ENCODE measurements at regions not wholly inside any gene's neighbourhood (a gene's known extent, or its start where the extent isn't known, plus 50 kb on each side); places are given as distances from the start of the nearest gene placed in this dataset.

DNA sequence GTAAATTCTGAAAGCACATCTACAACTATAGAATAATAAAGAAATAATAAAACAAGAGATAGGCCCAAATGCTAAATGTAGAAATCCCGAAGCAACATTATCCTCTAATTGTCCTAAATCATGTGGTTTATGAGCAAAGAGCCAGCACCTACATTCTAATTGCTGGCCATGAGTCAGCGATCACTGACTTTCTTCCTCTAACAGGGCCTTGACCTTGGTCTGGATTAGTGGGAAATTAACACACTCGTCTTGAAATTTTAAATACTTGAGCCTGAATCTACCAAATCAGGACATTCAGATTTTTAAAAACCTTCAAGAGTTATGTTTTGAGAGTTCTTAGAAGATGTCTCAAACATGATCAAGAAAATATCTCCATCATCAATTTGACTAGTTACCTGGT lies 727.6 kb downstream of the METTL15 start:
- intact Hi-C loops (cut with DNase I; ENCODE audit: low total_unique reads): no loop called here
- Histone ChIP-seq H3K4me1 (no peaks in the 10 kb centered on the region), H3K27me3 (no peaks in the 10 kb centered on the region), H3K36me3 (no peaks in the 10 kb centered on the region), H3K27ac (no peak overlapping the region), H3K4me3 (no peak overlapping the region), H3K9me3 (no peaks in the 10 kb centered on the region)
- TF ChIP-seq POLR2AphosphoS5 (IDR thresholded peaks at IDR 0.05): no peak
- TF ChIP-seq CTCF (IDR thresholded peaks at IDR 0.05): no peak
- no peak for TF ChIP-seq POLR2A (IDR thresholded peaks at IDR 0.05)
- DNase-seq (ENCODE audit: low spot score in 2 of 2): no peak

GRCh38 chr11:28835317-28835716 lies 727.1 kb downstream of the METTL15 start:
- intact Hi-C loops (cut with DNase I; ENCODE audit: low total_unique reads): no loop called here
- no peaks in the 10 kb centered on the region for H3K4me1 ChIP-seq
- no peaks in the 10 kb centered on the region for H3K27me3 ChIP-seq
- TF ChIP-seq CTCF (IDR thresholded peaks at IDR 0.05): no peak
- TF ChIP-seq POLR2A (IDR thresholded peaks at IDR 0.05): no peak
- TF ChIP-seq POLR2AphosphoS5 (IDR thresholded peaks at IDR 0.05): no peak
- H3K27ac ChIP-seq: no peak overlapping the region
- H3K36me3 ChIP-seq: no peaks in the 10 kb centered on the region
- H3K4me3 ChIP-seq: no peak overlapping the region
- H3K9me3 ChIP-seq: no peaks in the 10 kb centered on the region
- no peak for DNase-seq (ENCODE audit: low spot score in 2 of 2)

GRCh38 chr11:28834877-28835276 lies 726.7 kb downstream of the METTL15 start:
- Histone ChIP-seq H3K9me3 (no peaks in the 10 kb centered on the region), H3K4me3 (no peak overlapping the region), H3K36me3 (no peaks in the 10 kb centered on the region), H3K27ac (no peak overlapping the region), H3K4me1 (no peaks in the 10 kb centered on the region), H3K27me3 (no peaks in the 10 kb centered on the region)
- intact Hi-C loops (cut with DNase I; ENCODE audit: low total_unique reads): no loop called here
- DNase-seq (ENCODE audit: low spot score in 2 of 2): no peak
- TF ChIP-seq POLR2AphosphoS5 (IDR thresholded peaks at IDR 0.05): no peak
- TF ChIP-seq CTCF (IDR thresholded peaks at IDR 0.05): no peak
- no peak for TF ChIP-seq POLR2A (IDR thresholded peaks at IDR 0.05)

- no peak overlapping the region for H3K27ac ChIP-seq
- H3K9me3 ChIP-seq: no peaks in the 10 kb centered on the region
- H3K27me3 ChIP-seq: no peaks in the 10 kb centered on the region
- intact Hi-C loops (cut with DNase I; ENCODE audit: low total_unique reads): no loop called here
- H3K4me3 ChIP-seq: no peak overlapping the region
- H3K4me1 ChIP-seq: no peaks in the 10 kb centered on the region
- TF ChIP-seq POLR2A (IDR thresholded peaks at IDR 0.05): no peak
- TF ChIP-seq POLR2AphosphoS5 (IDR thresholded peaks at IDR 0.05): no peak
- H3K36me3 ChIP-seq: no peaks in the 10 kb centered on the region
- no peak for DNase-seq (ENCODE audit: low spot score in 2 of 2)
These were observed 725.5 kb downstream of the METTL15 start for GRCh38 chr11:28833670-28834069.

DNA sequence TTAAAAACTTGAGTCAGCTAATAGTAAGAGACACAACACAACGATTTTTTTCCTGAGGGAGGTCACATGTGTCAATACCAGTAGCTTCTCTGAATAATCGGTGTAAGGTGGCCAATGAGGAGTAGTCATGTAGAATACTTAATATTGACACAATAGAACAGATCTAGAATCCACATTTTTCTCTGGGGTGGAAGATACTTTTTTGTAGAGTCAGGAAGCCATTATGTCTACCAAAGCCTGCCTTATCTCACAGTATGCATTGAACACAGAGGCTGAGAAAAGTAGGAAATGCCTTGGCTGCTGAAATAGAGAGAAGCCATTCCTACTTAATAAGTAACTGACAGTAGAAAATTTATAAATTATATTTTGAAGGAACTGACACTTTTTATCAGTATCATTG lies 725.0 kb downstream of the METTL15 start:
- intact Hi-C loops (cut with DNase I; ENCODE audit: low total_unique reads): no loop called here
- Histone ChIP-seq H3K27ac (no peak overlapping the region), H3K27me3 (no peaks in the 10 kb centered on the region), H3K9me3 (no peaks in the 10 kb centered on the region), H3K4me3 (no peak overlapping the region), H3K36me3 (no peaks in the 10 kb centered on the region), H3K4me1 (no peaks in the 10 kb centered on the region)
- no peak for DNase-seq (ENCODE audit: low spot score in 2 of 2)
- no peak for TF ChIP-seq POLR2A (IDR thresholded peaks at IDR 0.05)
- no peak for TF ChIP-seq CTCF (IDR thresholded peaks at IDR 0.05)
- no peak for TF ChIP-seq POLR2AphosphoS5 (IDR thresholded peaks at IDR 0.05)

- intact Hi-C loops (cut with DNase I; ENCODE audit: low total_unique reads): loop anchor here (5.0 kb wide), 1 partner anchor 1305 kb away; no protein-coding TSS in a partner anchor
- Histone ChIP-seq H3K4me1 (no peaks in the 10 kb centered on the region), H3K36me3 (no peaks in the 10 kb centered on the region), H3K4me3 (no peak overlapping the region), H3K27me3 (no peaks in the 10 kb centered on the region), H3K27ac (no peak overlapping the region), H3K9me3 (peaks cover 3 to 7% of the 10 kb centered on the region in 2 donors)
- DNase-seq (ENCODE audit: low spot score in 2 of 2): no peak
- no peak for TF ChIP-seq CTCF (IDR thresholded peaks at IDR 0.05)
- TF ChIP-seq POLR2A (IDR thresholded peaks at IDR 0.05): no peak
- no peak for TF ChIP-seq POLR2AphosphoS5 (IDR thresholded peaks at IDR 0.05)
These were observed 718.6 kb downstream of the METTL15 start for GRCh38 chr11:28826807-28827206.

All from breast epithelium (tissue), 4 donors.